Endodermal cell (in vitro differentiated cells): ENCODE measurements at regions not wholly inside any gene's neighbourhood (a gene's known extent, or its start where the extent isn't known, plus 50 kb on each side); places are given as distances from the start of the nearest gene placed in this dataset.
"Not testable (repeated sequence)": the region's sequence is repeated elsewhere in the genome, so short reads cannot be mapped to it uniquely, and the experiment has no call there.

ENCODE experiments used
- DNase-seq: peaks from one replicate; pipeline ENCODE4 v3.0.0-alpha.2; 2017
- H3K27ac ChIP-seq: 2 replicates; pipeline ENCODE4 v1.5.1; 2013; ENCODE audit warnings: mild to moderate bottlenecking, low read depth, low read length, moderate library complexity
- H3K27me3 ChIP-seq: 2 replicates; pipeline ENCODE4 v1.6.1; 2013; ENCODE audit warnings: mild to moderate bottlenecking, low read length, moderate library complexity; ENCODE audit not compliant: insufficient read depth, control insufficient read depth, poor library complexity, severe bottlenecking
- H3K36me3 ChIP-seq: 2 replicates; pipeline ENCODE4 v1.7.0; 2013; ENCODE audit warnings: mild to moderate bottlenecking, low read length, moderate library complexity; ENCODE audit not compliant: control insufficient read depth, insufficient read depth
- H3K4me1 ChIP-seq: one replicate; pipeline ENCODE4 v1.7.0; 2013; ENCODE audit warnings: low read length; ENCODE audit not compliant: control insufficient read depth, insufficient read depth
- H3K4me3 ChIP-seq: 2 replicates; pipeline ENCODE4 v1.5.1; 2013; ENCODE audit warnings: mild to moderate bottlenecking, low read length, moderate library complexity
- H3K9ac ChIP-seq: 2 replicates; pipeline ENCODE4 v1.6.1; 2013; ENCODE audit warnings: mild to moderate bottlenecking, low read length, moderate library complexity; ENCODE audit not compliant: poor library complexity, severe bottlenecking; ENCODE audit errors: extremely low read depth
- H3K9me3 ChIP-seq: 2 replicates; pipeline ENCODE4 v1.6.1; 2013; ENCODE audit warnings: mild to moderate bottlenecking, low read length, moderate library complexity; ENCODE audit not compliant: control insufficient read depth
- H3K27ac Mint-ChIP-seq: 2 replicates; pipeline ENCODE4 v1.8.0; 2020; ENCODE audit warnings: mixed read lengths
- H3K27me3 Mint-ChIP-seq: 2 replicates; pipeline ENCODE4 v1.8.0; 2021; ENCODE audit warnings: mild to moderate bottlenecking, mixed read lengths; ENCODE audit not compliant: insufficient read depth
- H3K36me3 Mint-ChIP-seq: 2 replicates; pipeline ENCODE4 v1.8.0; 2020; ENCODE audit warnings: low read depth, mixed read lengths
- H3K4me1 Mint-ChIP-seq: 2 replicates; pipeline ENCODE4 v1.8.0; 2020; ENCODE audit warnings: mixed read lengths
- H3K4me3 Mint-ChIP-seq: 2 replicates; pipeline ENCODE4 v1.8.0; 2020; ENCODE audit warnings: mild to moderate bottlenecking, moderate library complexity, mixed read lengths
- H3K9me3 Mint-ChIP-seq: 2 replicates; pipeline ENCODE4 v1.8.0; 2020; ENCODE audit warnings: mild to moderate bottlenecking, mixed read lengths
- WGBS, 2 experiments: methylation state at CpG; one replicate each; pipeline versions ENCODE4 v1.1.5 to v1.1.7; 2013; ENCODE audit warnings: missing lambda C conversion rate in 2 of 2, mixed read lengths in 1 of 2; ENCODE audit not compliant: insufficient coverage in 1 of 2, insufficient read length in 1 of 2; 5-methylcytosine and 5-hydroxymethylcytosine counted together

GRCh38 chr1:83287391-83287790, 711.5 kb downstream of the TTLL7 start:
- H3K9me3 Mint-ChIP-seq, H3K4me1 ChIP-seq, H3K4me3 Mint-ChIP-seq, H3K4me1 Mint-ChIP-seq, H3K9ac ChIP-seq, H3K27ac Mint-ChIP-seq, H3K36me3 ChIP-seq, H3K4me3 ChIP-seq, H3K27me3 ChIP-seq, H3K27ac ChIP-seq, H3K9me3 ChIP-seq, DNase-seq, H3K36me3 Mint-ChIP-seq, H3K27me3 Mint-ChIP-seq: not testable (repeated sequence)
- 100% methylated on average over 1 of the region's 1 CpG; no CpG with 5 or more reads in 1 of the 2 experiments for WGBS, 2 experiments

- not testable (repeated sequence) for H3K27me3 ChIP-seq, DNase-seq, H3K27ac ChIP-seq, H3K4me1 Mint-ChIP-seq, H3K4me3 Mint-ChIP-seq, H3K27ac Mint-ChIP-seq, H3K9me3 Mint-ChIP-seq, H3K4me1 ChIP-seq, H3K9ac ChIP-seq, H3K36me3 ChIP-seq, H3K4me3 ChIP-seq, H3K27me3 Mint-ChIP-seq, H3K9me3 ChIP-seq, H3K36me3 Mint-ChIP-seq
- 50 to 66% methylated on average over 2 to 3 of the region's 3 CpGs for WGBS, 2 experiments
These were observed 724.3 kb downstream of the TTLL7 start for GRCh38 chr1:83274656-83275055.

DNA sequence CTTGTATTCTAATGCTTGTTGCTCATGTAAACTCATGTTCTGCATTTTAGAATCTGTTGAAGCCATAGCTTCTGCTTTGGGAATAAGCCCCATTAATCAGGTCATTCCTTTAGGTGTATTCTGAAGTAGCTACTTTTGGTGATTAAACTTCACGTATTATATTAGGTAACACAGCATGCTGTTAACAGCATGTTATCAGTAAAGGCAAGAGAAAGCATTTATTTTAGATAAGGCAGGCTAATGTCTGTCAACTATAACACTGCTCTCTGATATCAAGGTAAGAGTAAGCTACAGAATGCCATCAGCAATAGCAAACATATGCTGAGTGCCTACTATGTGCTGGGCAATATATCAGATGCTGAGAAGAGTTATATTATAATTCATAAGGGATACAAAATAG, 726.4 kb downstream of the TTLL7 start:
- H3K9me3 ChIP-seq, H3K9me3 Mint-ChIP-seq, H3K4me3 ChIP-seq, H3K27ac Mint-ChIP-seq, H3K4me1 Mint-ChIP-seq, H3K27me3 ChIP-seq, H3K4me3 Mint-ChIP-seq, H3K27ac ChIP-seq, H3K36me3 ChIP-seq, H3K36me3 Mint-ChIP-seq, H3K27me3 Mint-ChIP-seq, H3K4me1 ChIP-seq, H3K9ac ChIP-seq, DNase-seq: not testable (repeated sequence)
- WGBS, 2 experiments = 22 to 44% methylated on average over 1 of the region's 1 CpG

DNA sequence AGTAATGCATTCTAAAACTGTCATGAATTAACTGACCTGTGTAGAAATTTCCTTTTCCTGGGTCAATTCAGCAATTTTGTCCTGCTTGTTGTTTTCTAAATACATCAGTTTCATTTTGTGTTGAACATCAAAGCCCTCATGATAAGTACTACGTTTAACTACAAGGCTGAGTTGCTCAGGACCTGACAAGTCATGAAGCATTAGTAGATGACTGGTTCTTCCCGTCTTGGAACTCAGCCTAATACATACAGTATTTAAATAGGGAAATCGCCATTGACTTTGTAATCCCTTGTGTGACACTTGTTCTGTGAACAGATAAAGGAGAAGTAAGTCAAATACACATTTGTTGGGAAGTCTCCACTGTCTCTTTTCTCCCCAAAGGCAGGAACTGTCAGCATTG, 727.1 kb downstream of the TTLL7 start:
- not testable (repeated sequence) for H3K36me3 ChIP-seq, H3K9me3 ChIP-seq, DNase-seq, H3K4me1 Mint-ChIP-seq, H3K4me3 ChIP-seq, H3K27ac ChIP-seq, H3K27ac Mint-ChIP-seq, H3K36me3 Mint-ChIP-seq, H3K4me1 ChIP-seq, H3K9ac ChIP-seq, H3K9me3 Mint-ChIP-seq, H3K27me3 ChIP-seq, H3K4me3 Mint-ChIP-seq, H3K27me3 Mint-ChIP-seq
- 55% methylated on average over 2 of the region's 3 CpGs; no CpG with 5 or more reads in 1 of the 2 experiments for WGBS, 2 experiments

DNA sequence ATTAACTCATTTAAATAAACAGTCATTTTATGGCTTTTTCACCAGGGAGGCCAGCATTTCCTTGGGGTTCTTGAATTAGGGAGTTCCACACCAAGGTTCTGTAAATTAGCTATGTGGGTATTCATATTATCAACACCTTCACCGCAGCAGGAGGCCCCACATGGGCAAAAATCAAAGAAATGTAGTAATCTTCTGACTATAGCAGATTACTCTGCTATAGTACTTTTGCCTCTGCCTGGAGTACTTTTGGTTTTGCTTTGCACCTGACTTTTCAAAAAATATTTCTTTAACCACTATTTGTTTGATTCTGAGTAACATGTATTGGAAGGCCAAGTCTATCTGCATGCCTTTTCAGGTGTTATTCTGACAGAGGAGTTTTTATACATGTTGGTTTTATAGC, 728.1 kb downstream of the TTLL7 start:
- not testable (repeated sequence) for H3K9ac ChIP-seq, DNase-seq, H3K9me3 Mint-ChIP-seq, H3K4me1 Mint-ChIP-seq, H3K4me1 ChIP-seq, H3K27me3 Mint-ChIP-seq, H3K9me3 ChIP-seq, H3K4me3 ChIP-seq, H3K27ac Mint-ChIP-seq, H3K36me3 Mint-ChIP-seq, H3K4me3 Mint-ChIP-seq, H3K27me3 ChIP-seq, H3K36me3 ChIP-seq, H3K27ac ChIP-seq
- WGBS, 2 experiments = 80% methylated on average over 1 of the region's 1 CpG; no CpG with 5 or more reads in 1 of the 2 experiments

DNA sequence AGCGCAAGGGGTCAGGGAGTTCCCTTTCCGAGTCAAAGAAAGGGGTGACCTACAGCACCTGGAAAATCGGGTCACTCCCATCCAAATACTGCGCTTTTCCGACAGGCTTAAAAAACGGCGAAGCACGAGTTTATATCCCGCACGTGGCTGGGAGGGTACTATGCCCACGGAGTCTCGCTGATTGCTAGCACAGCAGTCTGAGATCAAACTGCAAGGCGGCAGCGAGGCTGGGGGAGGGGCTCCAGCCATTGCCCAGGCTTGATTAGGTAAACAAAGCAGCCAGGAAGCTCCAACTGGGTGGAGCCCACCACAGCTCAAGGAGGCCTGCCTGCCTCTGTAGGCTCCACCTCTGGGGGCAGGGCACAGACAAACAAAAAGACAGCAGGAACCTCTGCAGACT, 735.1 kb downstream of the TTLL7 start:
- peak overlapping the region; percentile 90 for H3K27ac Mint-ChIP-seq
- not testable (repeated sequence) for H3K4me3 ChIP-seq, H3K36me3 Mint-ChIP-seq, H3K27ac ChIP-seq, H3K36me3 ChIP-seq, H3K27me3 Mint-ChIP-seq, H3K9ac ChIP-seq, H3K4me1 ChIP-seq, H3K9me3 ChIP-seq, H3K4me1 Mint-ChIP-seq, H3K27me3 ChIP-seq
- peaks cover 14% of the 10 kb centered on the region for H3K9me3 Mint-ChIP-seq
- 90 to 95% methylated on average over 4 to 14 of the region's 14 CpGs for WGBS, 2 experiments
- peak; percentile 54 for DNase-seq
- H3K4me3 Mint-ChIP-seq = peak overlapping the region; percentile 64

GRCh38 chr1:83251687-83252086, 747.2 kb downstream of the TTLL7 start:
- H3K4me1 Mint-ChIP-seq, H3K36me3 ChIP-seq, H3K27me3 Mint-ChIP-seq, H3K4me3 ChIP-seq, H3K4me3 Mint-ChIP-seq, H3K27me3 ChIP-seq, H3K4me1 ChIP-seq, H3K27ac ChIP-seq, H3K27ac Mint-ChIP-seq, H3K9ac ChIP-seq, DNase-seq: not testable (repeated sequence)
- Mint-ChIP-seq H3K36me3 (peaks cover 14% of the 10 kb centered on the region), H3K9me3 (peaks cover 26% of the 10 kb centered on the region)
- peaks cover 22% of the 10 kb centered on the region for H3K9me3 ChIP-seq
- WGBS, 2 experiments = 92% methylated on average over 4 of the region's 4 CpGs; no CpG with 5 or more reads in 1 of the 2 experiments
